ENCODE measurements at regions not wholly inside any gene's neighbourhood (a gene's known extent, or its start where the extent isn't known, plus 50 kb on each side); places are given as distances from the start of the nearest gene placed in this dataset.
"Not testable (repeated sequence)": the region's sequence is repeated elsewhere in the genome, so short reads cannot be mapped to it uniquely, and the experiment has no call there.

DNA sequence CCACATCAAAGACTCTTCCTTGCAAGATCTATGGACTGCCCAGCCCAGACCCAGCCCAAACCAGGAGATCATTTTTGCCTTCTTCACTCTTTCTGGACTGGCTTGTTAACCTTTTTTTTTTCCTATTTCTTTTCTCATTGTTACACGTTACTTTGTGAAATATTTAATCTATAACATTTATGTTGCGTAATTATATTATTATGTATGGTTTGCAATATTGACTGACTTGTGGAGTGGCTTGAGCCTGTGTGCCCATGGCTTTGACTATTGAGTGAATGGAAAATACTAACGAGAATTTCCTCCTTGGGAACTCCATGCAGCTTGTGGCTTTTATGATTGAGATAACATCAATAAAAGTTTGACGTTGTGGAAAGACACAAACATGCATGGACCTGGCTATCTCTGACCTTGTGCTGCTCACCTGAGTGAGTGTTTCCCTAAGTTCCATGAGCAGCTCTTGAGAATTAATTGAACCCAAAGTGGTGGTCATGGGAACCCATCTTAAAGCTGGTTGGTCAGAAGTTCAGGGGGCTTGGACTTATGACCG, 1641.3 kb upstream of the LRRTM3 start:
- Histone ChIP-seq H3K4me3 (ENCODE audit: low read length) (no peak overlapping the region), H3K9me2 (replicated peaks; ENCODE audit: insufficient read depth, low read length) (no peaks in the 10 kb centered on the region), H3K4me1 (ENCODE audit: low read length) (no peaks in the 10 kb centered on the region), H3K4me2 (ENCODE audit: low read depth, low read length) (no peak overlapping the region), H3K36me3 (replicated peaks; ENCODE audit: insufficient read depth, low read length) (no peaks in the 10 kb centered on the region), H2AFZ (ENCODE audit: low read length) (no peak overlapping the region), H3F3A (ENCODE audit: insufficient read depth, low read length) (no peaks in the 10 kb centered on the region), H4K20me1 (ENCODE audit: insufficient read depth, low read length) (no peaks in the 10 kb centered on the region), H3K79me2 (ENCODE audit: low read length) (no peaks in the 10 kb centered on the region), H3K9ac (ENCODE audit: low read length) (no peak overlapping the region), H3K27ac (ENCODE audit: low read length) (no peak overlapping the region), H3K9me3 (replicated peaks; ENCODE audit: insufficient read depth, low read length) (no peaks in the 10 kb centered on the region), H3K27me3 (replicated peaks; ENCODE audit: insufficient read depth, low read length) (no peaks in the 10 kb centered on the region)
- DNase-seq = no peak
- TF ChIP-seq, protein P1, sequence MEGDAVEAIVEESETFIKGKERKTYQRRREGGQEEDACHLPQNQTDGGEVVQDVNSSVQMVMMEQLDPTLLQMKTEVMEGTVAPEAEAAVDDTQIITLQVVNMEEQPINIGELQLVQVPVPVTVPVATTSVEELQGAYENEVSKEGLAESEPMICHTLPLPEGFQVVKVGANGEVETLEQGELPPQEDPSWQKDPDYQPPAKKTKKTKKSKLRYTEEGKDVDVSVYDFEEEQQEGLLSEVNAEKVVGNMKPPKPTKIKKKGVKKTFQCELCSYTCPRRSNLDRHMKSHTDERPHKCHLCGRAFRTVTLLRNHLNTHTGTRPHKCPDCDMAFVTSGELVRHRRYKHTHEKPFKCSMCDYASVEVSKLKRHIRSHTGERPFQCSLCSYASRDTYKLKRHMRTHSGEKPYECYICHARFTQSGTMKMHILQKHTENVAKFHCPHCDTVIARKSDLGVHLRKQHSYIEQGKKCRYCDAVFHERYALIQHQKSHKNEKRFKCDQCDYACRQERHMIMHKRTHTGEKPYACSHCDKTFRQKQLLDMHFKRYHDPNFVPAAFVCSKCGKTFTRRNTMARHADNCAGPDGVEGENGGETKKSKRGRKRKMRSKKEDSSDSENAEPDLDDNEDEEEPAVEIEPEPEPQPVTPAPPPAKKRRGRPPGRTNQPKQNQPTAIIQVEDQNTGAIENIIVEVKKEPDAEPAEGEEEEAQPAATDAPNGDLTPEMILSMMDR (IDR thresholded peaks at IDR 0.05; ENCODE audit: low read length) = no peak
- no peak for TF ChIP-seq EZH2phosphoT487 (IDR thresholded peaks at IDR 0.05; ENCODE audit: low read length)
- TF ChIP-seq EZH2 (optimal IDR thresholded peaks at IDR 0.05; ENCODE audit: low read depth, low read length) = no peak

DNA sequence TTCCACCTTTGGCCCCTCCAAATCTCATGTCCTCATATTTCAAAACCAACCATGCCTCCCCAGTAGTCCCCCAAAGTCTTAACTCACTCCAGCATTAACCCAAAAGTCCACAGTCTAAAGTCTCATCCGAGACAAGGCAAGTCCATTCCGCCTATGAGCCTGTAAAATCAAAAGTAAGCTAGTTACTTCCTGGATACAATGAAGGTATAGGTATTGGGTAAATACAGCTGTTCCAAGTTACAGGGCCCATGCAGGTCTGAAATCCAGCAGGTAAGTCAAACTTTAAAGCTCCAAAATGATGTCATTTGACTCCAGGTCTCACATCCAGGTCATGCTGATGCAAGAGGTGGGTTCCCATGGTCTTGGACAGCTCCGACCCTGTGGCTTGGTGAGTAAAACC, 1640.1 kb upstream of the LRRTM3 start:
- not testable (repeated sequence) for H3F3A ChIP-seq (ENCODE audit: insufficient read depth, low read length); H3K9me3 ChIP-seq (replicated peaks; ENCODE audit: insufficient read depth, low read length); H3K27ac ChIP-seq (ENCODE audit: low read length); H3K27me3 ChIP-seq (replicated peaks; ENCODE audit: insufficient read depth, low read length); H3K4me2 ChIP-seq (ENCODE audit: low read depth, low read length); H3K79me2 ChIP-seq (ENCODE audit: low read length); H4K20me1 ChIP-seq (ENCODE audit: insufficient read depth, low read length); H3K9ac ChIP-seq (ENCODE audit: low read length); DNase-seq; H2AFZ ChIP-seq (ENCODE audit: low read length); H3K36me3 ChIP-seq (replicated peaks; ENCODE audit: insufficient read depth, low read length); H3K9me2 ChIP-seq (replicated peaks; ENCODE audit: insufficient read depth, low read length); H3K4me1 ChIP-seq (ENCODE audit: low read length); H3K4me3 ChIP-seq (ENCODE audit: low read length)

DNA sequence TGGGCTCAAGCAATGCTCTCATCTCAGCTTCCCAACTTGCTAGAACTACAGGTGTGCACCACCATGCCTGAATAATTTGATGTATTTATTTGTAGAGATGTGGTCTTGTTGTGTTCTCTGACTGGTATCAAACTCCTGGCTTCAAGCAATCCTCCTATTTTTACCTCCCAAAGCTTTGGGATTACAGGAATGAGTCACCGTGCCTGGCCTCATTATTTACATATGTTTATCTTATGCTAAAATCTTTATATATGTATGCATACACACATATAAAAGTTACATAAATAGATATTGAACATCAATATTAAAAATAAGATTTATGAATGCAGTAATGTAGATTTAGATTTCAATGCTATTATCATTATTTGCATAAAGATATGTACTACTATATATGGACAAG, 1634.5 kb upstream of the LRRTM3 start:
- Histone ChIP-seq H3K9me2 (replicated peaks; ENCODE audit: insufficient read depth, low read length) (no peaks in the 10 kb centered on the region), H3K4me1 (ENCODE audit: low read length) (no peaks in the 10 kb centered on the region), H3K4me2 (ENCODE audit: low read depth, low read length) (no peak overlapping the region), H3K9me3 (replicated peaks; ENCODE audit: insufficient read depth, low read length) (no peaks in the 10 kb centered on the region), H3K79me2 (ENCODE audit: low read length) (no peaks in the 10 kb centered on the region), H3K9ac (ENCODE audit: low read length) (no peak overlapping the region), H3K27me3 (replicated peaks; ENCODE audit: insufficient read depth, low read length) (no peaks in the 10 kb centered on the region), H2AFZ (ENCODE audit: low read length) (no peak overlapping the region), H3F3A (ENCODE audit: insufficient read depth, low read length) (no peaks in the 10 kb centered on the region), H4K20me1 (ENCODE audit: insufficient read depth, low read length) (no peaks in the 10 kb centered on the region), H3K4me3 (ENCODE audit: low read length) (no peak overlapping the region), H3K36me3 (replicated peaks; ENCODE audit: insufficient read depth, low read length) (no peaks in the 10 kb centered on the region), H3K27ac (ENCODE audit: low read length) (no peak overlapping the region)
- no peak for TF ChIP-seq EZH2phosphoT487 (IDR thresholded peaks at IDR 0.05; ENCODE audit: low read length)
- TF ChIP-seq, protein P1 (IDR thresholded peaks at IDR 0.05; ENCODE audit: low read length) = no peak
- no peak for TF ChIP-seq EZH2 (optimal IDR thresholded peaks at IDR 0.05; ENCODE audit: low read depth, low read length)
- DNase-seq = no peak

DNA sequence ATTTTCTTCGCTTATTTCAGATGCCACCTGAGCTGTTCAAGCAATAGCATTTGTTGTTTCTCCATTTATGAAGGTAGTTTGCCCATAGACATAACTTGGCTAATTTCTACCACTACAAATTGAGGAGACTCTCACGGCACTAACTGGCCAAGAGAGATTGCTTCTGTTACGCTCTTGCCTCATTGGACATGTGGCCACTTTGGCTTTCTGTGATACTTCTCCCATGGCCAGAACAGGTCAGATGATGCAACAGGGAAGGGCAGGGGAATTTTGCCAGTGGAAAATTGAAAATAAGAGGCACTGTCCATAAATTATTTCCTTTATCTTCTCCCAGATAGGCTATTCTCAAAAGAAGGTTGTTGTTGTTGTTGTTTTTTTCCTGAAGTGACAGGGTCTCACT, 1633.3 kb upstream of the LRRTM3 start:
- Histone ChIP-seq H3F3A (ENCODE audit: insufficient read depth, low read length) (no peaks in the 10 kb centered on the region), H3K79me2 (ENCODE audit: low read length) (no peaks in the 10 kb centered on the region), H3K9me3 (replicated peaks; ENCODE audit: insufficient read depth, low read length) (no peaks in the 10 kb centered on the region), H3K4me1 (ENCODE audit: low read length) (no peaks in the 10 kb centered on the region), H3K9me2 (replicated peaks; ENCODE audit: insufficient read depth, low read length) (no peaks in the 10 kb centered on the region), H3K27ac (ENCODE audit: low read length) (no peak overlapping the region), H3K36me3 (replicated peaks; ENCODE audit: insufficient read depth, low read length) (no peaks in the 10 kb centered on the region), H2AFZ (ENCODE audit: low read length) (no peak overlapping the region), H3K27me3 (replicated peaks; ENCODE audit: insufficient read depth, low read length) (no peaks in the 10 kb centered on the region), H4K20me1 (ENCODE audit: insufficient read depth, low read length) (no peaks in the 10 kb centered on the region), H3K9ac (ENCODE audit: low read length) (no peak overlapping the region), H3K4me2 (ENCODE audit: low read depth, low read length) (no peak overlapping the region), H3K4me3 (ENCODE audit: low read length) (no peak overlapping the region)
- DNase-seq = no peak
- TF ChIP-seq EZH2phosphoT487 (IDR thresholded peaks at IDR 0.05; ENCODE audit: low read length) = no peak
- TF ChIP-seq, protein P1 (IDR thresholded peaks at IDR 0.05; ENCODE audit: low read length) = no peak
- no peak for TF ChIP-seq EZH2 (optimal IDR thresholded peaks at IDR 0.05; ENCODE audit: low read depth, low read length)

All from MM.1S (cell line).